Testis (tissue), 2 donors: ENCODE measurements at regions not wholly inside any gene's neighbourhood (a gene's known extent, or its start where the extent isn't known, plus 50 kb on each side); places are given as distances from the start of the nearest gene placed in this dataset.

Experiments used
- DNase-seq: peaks from one replicate; pipeline ENCODE4 v3.0.0-alpha.2; 2019
- H3K27ac ChIP-seq, 2 donors: fragments of 200-600 bp; sonication (generic); one replicate each; pipeline ENCODE4 v1.5.1; 2019
- H3K27me3 ChIP-seq: fragments of 200-600 bp; sonication (generic); one replicate; pipeline ENCODE4 v1.5.1; 2019
- H3K36me3 ChIP-seq: fragments of 200-600 bp; sonication (generic); one replicate; pipeline ENCODE4 v1.5.1; 2017; ENCODE audit warnings: low read depth; ENCODE audit errors: missing control alignments
- H3K4me1 ChIP-seq: fragments of 200-600 bp; sonication (generic); one replicate; pipeline ENCODE4 v1.5.1; 2019
- H3K4me3 ChIP-seq, 2 donors: fragments of 200-600 bp; sonication (generic); one replicate each; pipeline ENCODE4 v1.5.1; 2017 to 2019
- H3K9me3 ChIP-seq: fragments of 200-600 bp; sonication (generic); one replicate; pipeline ENCODE4 v1.5.1; 2017
- CTCF ChIP-seq, 3 experiments: fragments of 450-650 bp in 2 of 3; fragments of 200-600 bp in 1 of 3; sonication (generic) in 1 of 3; IDR thresholded peaks; one replicate each; pipeline ENCODE4 v1.5.1; 2016 to 2019; ENCODE audit warnings: antibody characterized with exemption in 3 of 3, mild to moderate bottlenecking in 2 of 3, moderate library complexity in 1 of 3
- POLR2A ChIP-seq: fragments of 450-650 bp; IDR thresholded peaks from one replicate; pipeline ENCODE4 v1.6.1; 2017; ENCODE audit warnings: antibody characterized with exemption, mild to moderate bottlenecking, moderate library complexity
- WGBS, 2 donors: methylation state at CpG; one replicate each; pipeline ENCODE4 v1.1.5; 2018; 5-methylcytosine and 5-hydroxymethylcytosine counted together
- intact Hi-C: fragments of 100-400 bp; cut with DNase I; formaldehyde crosslinking; loops from one replicate; pipeline ENCODE4 v1.15.1; 2023; ENCODE audit warnings: low total_unique reads

- H3K27me3 ChIP-seq: no peaks in the 10 kb centered on the region
- H3K4me1 ChIP-seq: peaks cover 36% of the 10 kb centered on the region
- DNase-seq: no peak
- H3K9me3 ChIP-seq: no peaks in the 10 kb centered on the region
- H3K27ac ChIP-seq: no peak overlapping the region
- intact Hi-C loops: no loop called here
- H3K36me3 ChIP-seq: no peaks in the 10 kb centered on the region
- TF ChIP-seq CTCF (IDR thresholded peaks at IDR 0.05) (no peak), POLR2A (no peak)
- no peak overlapping the region for H3K4me3 ChIP-seq
Measured at GRCh38 chr2:120554625-120555032, 181.0 kb upstream of the GLI2 start.

- Histone ChIP-seq H3K4me1 (peaks cover 34% of the 10 kb centered on the region), H3K9me3 (no peaks in the 10 kb centered on the region), H3K27me3 (no peaks in the 10 kb centered on the region), H3K27ac (no peak overlapping the region), H3K36me3 (no peaks in the 10 kb centered on the region), H3K4me3 (no peak overlapping the region)
- intact Hi-C loops: no loop called here
- WGBS, 2 donors: 87 to 91% methylated on average over 4 of the region's 4 CpGs
- TF ChIP-seq CTCF (IDR thresholded peaks at IDR 0.05) (no peak), POLR2A (no peak)
- DNase-seq: no peak
Measured at GRCh38 chr2:120555092-120555491, 180.6 kb upstream of the GLI2 start.

- Histone ChIP-seq H3K27me3 (no peaks in the 10 kb centered on the region), H3K27ac (no peak overlapping the region), H3K36me3 (no peaks in the 10 kb centered on the region), H3K4me1 (peaks cover 16% of the 10 kb centered on the region), H3K9me3 (no peaks in the 10 kb centered on the region), H3K4me3 (no peak overlapping the region)
- no peak for DNase-seq
- WGBS, 2 donors: 85 to 87% methylated on average over 3 of the region's 3 CpGs
- TF ChIP-seq CTCF (IDR thresholded peaks at IDR 0.05): no peak
- no peak for TF ChIP-seq POLR2A
- intact Hi-C loops: no loop called here
Measured at GRCh38 chr2:120556911-120557310, 178.8 kb upstream of the GLI2 start.

- Histone ChIP-seq H3K4me3 (no peak overlapping the region), H3K4me1 (no peaks in the 10 kb centered on the region), H3K9me3 (no peaks in the 10 kb centered on the region), H3K36me3 (no peaks in the 10 kb centered on the region), H3K27ac (no peak overlapping the region), H3K27me3 (no peaks in the 10 kb centered on the region)
- DNase-seq: no peak
- WGBS, 2 donors: 76 to 89% methylated on average over 2 to 3 of the region's 3 CpGs
- no peak for TF ChIP-seq CTCF (IDR thresholded peaks at IDR 0.05)
- no peak for TF ChIP-seq POLR2A
- intact Hi-C loops: no loop called here
Measured at GRCh38 chr2:120558847-120559246, 176.8 kb upstream of the GLI2 start.

- no peak for TF ChIP-seq POLR2A
- no peak for TF ChIP-seq CTCF (IDR thresholded peaks at IDR 0.05)
- no peaks in the 10 kb centered on the region for H3K36me3 ChIP-seq
- H3K4me1 ChIP-seq: no peaks in the 10 kb centered on the region
- no peak overlapping the region for H3K27ac ChIP-seq
- intact Hi-C loops: no loop called here
- no peak overlapping the region for H3K4me3 ChIP-seq
- 91 to 92% methylated on average over 5 of the region's 5 CpGs for WGBS, 2 donors
- H3K9me3 ChIP-seq: no peaks in the 10 kb centered on the region
- DNase-seq: no peak
- H3K27me3 ChIP-seq: no peaks in the 10 kb centered on the region
Measured at GRCh38 chr2:120559401-120559800, 176.3 kb upstream of the GLI2 start.
